Endothelial cell of umbilical vein (primary cell): ENCODE measurements at regions not wholly inside any gene's neighbourhood (a gene's known extent, or its start where the extent isn't known, plus 50 kb on each side); places are given as distances from the start of the nearest gene placed in this dataset.

ENCODE experiments used
- BruUV-seq: library from RNA; stranded (reverse); fragments of 400-500 nt; replicated peaks from 2 replicates; lab custom pipeline; 2021; lab: Mats Ljungman, UMichigan
- CTCF ChIA-PET: fragments of 300-600, 350-600 bp; sonication (Branson Sonifier 250); formaldehyde crosslinking; loops from one replicate; lab custom pipeline; 2021; ENCODE audit warnings: antibody characterized with exemption, inconsistent platforms; lab: Charles Lee
- POLR2A ChIA-PET: fragments of 300-600, 350-600 bp; sonication (Branson Sonifier 250); formaldehyde crosslinking; loops from one replicate; lab custom pipeline; 2021; ENCODE audit warnings: antibody characterized with exemption, inconsistent platforms; lab: Charles Lee
- DNase-seq: peaks from one replicate; pipeline ENCODE4 v3.0.0-alpha.2; 2011; ENCODE audit warnings: low read depth, low spot score
- FAIRE-seq: peaks from 2 replicates; lab custom pipeline; 2011; peaks lifted over from hg19 to GRCh38; lab: Jason Lieb, UNC
- H2AFZ ChIP-seq: 2 replicates; pipeline ENCODE4 v1.6.0; 2012; ENCODE audit warnings: low read depth, low read length, control low read depth, inconsistent platforms
- H3K27ac ChIP-seq: 2 replicates; pipeline ENCODE4 v1.5.1; 2011; ENCODE audit warnings: low read depth, mild to moderate bottlenecking, control low read depth, low read length, moderate library complexity; ENCODE audit not compliant: insufficient read depth
- H3K27me3 ChIP-seq, 2 experiments: 2 replicates each; pipeline versions ENCODE4 v1.6.0 to v1.6.1; 2011; ENCODE audit warnings: low read length in 2 of 2, mixed read lengths in 1 of 2; ENCODE audit not compliant: control insufficient read depth in 2 of 2, insufficient read depth in 2 of 2
- H3K36me3 ChIP-seq, 2 experiments: 2 replicates in 1 of 2; 3 replicates in 1 of 2; pipeline ENCODE4 v1.5.1; 2011; ENCODE audit warnings: low read length in 2 of 2, mild to moderate bottlenecking in 1 of 2, moderate library complexity in 1 of 2; ENCODE audit not compliant: control insufficient read depth in 2 of 2, insufficient read depth in 2 of 2; ENCODE audit errors: extremely low read depth in 1 of 2
- H3K4me1 ChIP-seq: 3 replicates; pipeline ENCODE4 v1.5.1; 2011; ENCODE audit warnings: mild to moderate bottlenecking, low read length; ENCODE audit not compliant: control insufficient read depth, insufficient read depth; ENCODE audit errors: extremely low read depth
- H3K4me2 ChIP-seq: 2 replicates; pipeline ENCODE4 v1.6.1; 2011; ENCODE audit warnings: low read length, control low read depth, mixed read lengths; ENCODE audit not compliant: insufficient read depth
- H3K4me3 ChIP-seq, 3 experiments: fragments of 200-600 bp in 1 of 3; sonication (generic), shearing (Covaris generic) in 1 of 3; replicated peaks in 1 of 3; 2 replicates each; pipeline ENCODE4 v1.5.1; 2011 to 2016; ENCODE audit warnings: control low read depth in 3 of 3, low read length in 3 of 3, mild to moderate bottlenecking in 2 of 3, inconsistent platforms in 1 of 3, low read depth in 1 of 3, moderate library complexity in 1 of 3; ENCODE audit not compliant: insufficient read depth in 1 of 3
- H3K79me2 ChIP-seq: 2 replicates; pipeline ENCODE4 v1.6.0; 2012; ENCODE audit warnings: low read length, inconsistent platforms; ENCODE audit not compliant: control insufficient read depth, insufficient read depth
- H3K9ac ChIP-seq: replicated peaks from 2 replicates; pipeline ENCODE3; 2011; ENCODE audit warnings: low read length, control low read depth; ENCODE audit not compliant: insufficient read depth; ENCODE audit errors: extremely low read depth
- H3K9me1 ChIP-seq: replicated peaks from 3 replicates; pipeline ENCODE4 v1.6.0; 2011; ENCODE audit warnings: mild to moderate bottlenecking, low read length; ENCODE audit not compliant: control insufficient read depth, insufficient read depth; ENCODE audit errors: extremely low read depth
- H3K9me3 ChIP-seq: replicated peaks from 2 replicates; pipeline ENCODE4 v1.5.1; 2012; ENCODE audit warnings: low read length, inconsistent platforms; ENCODE audit not compliant: control insufficient read depth, insufficient read depth
- H4K20me1 ChIP-seq: replicated peaks from 2 replicates; pipeline ENCODE3; 2011; ENCODE audit warnings: mild to moderate bottlenecking, low read length; ENCODE audit not compliant: control insufficient read depth, insufficient read depth; ENCODE audit errors: extremely low read depth
- CTCF ChIP-seq, 2 donors: IDR thresholded peaks; 1 replicate in 1 of 2; 2 replicates in 1 of 2; pipeline ENCODE4 v1.5.1; 2011; ENCODE audit warnings: low read length in 2 of 2, mild to moderate bottlenecking in 2 of 2, moderate library complexity in 2 of 2, control low read depth in 1 of 2, inconsistent platforms in 1 of 2, low read depth in 1 of 2; ENCODE audit not compliant: insufficient read depth in 1 of 2; ENCODE audit errors: extremely low read depth in 1 of 2
- EZH2 ChIP-seq: IDR thresholded peaks from 2 replicates; pipeline ENCODE4 v1.6.1; 2012; ENCODE audit warnings: borderline replicate concordance, low read depth, mild to moderate bottlenecking, moderate library complexity, low read length, inconsistent platforms; ENCODE audit not compliant: severe bottlenecking
- FOS ChIP-seq: IDR thresholded peaks from 2 replicates; pipeline ENCODE4 v1.6.1; 2011; ENCODE audit warnings: mild to moderate bottlenecking, low read length, moderate library complexity, borderline replicate concordance; ENCODE audit not compliant: insufficient read depth
- GATA2 ChIP-seq: IDR thresholded peaks from 2 replicates; pipeline ENCODE4 v1.7.0; 2011; ENCODE audit warnings: low read depth, mild to moderate bottlenecking, moderate library complexity, mixed read lengths, low read length; ENCODE audit not compliant: insufficient read length, insufficient read depth
- JUN ChIP-seq: IDR thresholded peaks from 2 replicates; pipeline ENCODE4 v1.6.1; 2011; ENCODE audit warnings: borderline replicate concordance, low read depth; ENCODE audit not compliant: insufficient read length, insufficient read depth
- MYC ChIP-seq: IDR thresholded peaks from one replicate; pipeline ENCODE4 v1.6.1; 2011; ENCODE audit warnings: mild to moderate bottlenecking, low read depth, low read length
- POLR2A ChIP-seq: IDR thresholded peaks from 2 replicates; pipeline ENCODE4 v1.6.1; 2012; ENCODE audit warnings: low read depth, mild to moderate bottlenecking, control low read depth, low read length
- POLR2AphosphoS5 ChIP-seq: IDR thresholded peaks from 2 replicates; pipeline ENCODE4 v1.6.1; 2012; ENCODE audit warnings: low read depth, mild to moderate bottlenecking, control low read depth, low read length, moderate library complexity; ENCODE audit not compliant: insufficient read depth
- dilution Hi-C: fragments of 300-500 bp; cut with MboI; formaldehyde crosslinking; loops from one replicate; pipeline ENCODE4 v1.15.0; 2019; ENCODE audit warnings: low sequenced_read_pairs; ENCODE audit not compliant: extremely low pct_ligation_motif_present
- intact Hi-C: fragments of 100-400 bp; cut with micrococcal nuclease; formaldehyde crosslinking; loops from one replicate; pipeline ENCODE4 v1.10.0; 2022
- TF ChIP-seq, protein P1 (sequence below): IDR thresholded peaks from 2 replicates; pipeline ENCODE4 v1.6.1; 2011; ENCODE audit not compliant: insufficient read depth, insufficient read length

GRCh38 chr2:136399667-136400289 is 281.8 kb upstream of the CXCR4 start:
- no peak overlapping the region for H3K9ac ChIP-seq
- H3K27me3 ChIP-seq = no peaks in the 10 kb centered on the region
- ChIA-PET CTCF (interaction anchor here (1.1 kb wide), 1 partner anchor 1396 kb away, joined by 3 read pairs; no protein-coding TSS in a partner anchor), POLR2A (no interaction called here)
- no peaks in the 10 kb centered on the region for H3K4me1 ChIP-seq
- no peak for FAIRE-seq
- H3K9me3 ChIP-seq = no peaks in the 10 kb centered on the region
- DNase-seq = no peak
- H3K27ac ChIP-seq = no peak overlapping the region
- intact Hi-C loops (no loop called here), dilution Hi-C loops (no loop called here)
- no peaks in the 10 kb centered on the region for H3K79me2 ChIP-seq
- no peaks in the 10 kb centered on the region for H3K36me3 ChIP-seq
- no peaks in the 10 kb centered on the region for H4K20me1 ChIP-seq
- H3K4me2 ChIP-seq = no peak overlapping the region
- TF ChIP-seq CTCF (IDR thresholded peaks at IDR 0.05; ENCODE audit: extremely low read depth in 1 of 2, insufficient read depth in 1 of 2, low read depth in 1 of 2, low read length in 2 of 2) (no peak), FOS (no peak), MYC (no peak), EZH2 (no peak), GATA2 (no peak), POLR2A (no peak), JUN (no peak), POLR2AphosphoS5 (no peak)
- TF ChIP-seq, protein P1, sequence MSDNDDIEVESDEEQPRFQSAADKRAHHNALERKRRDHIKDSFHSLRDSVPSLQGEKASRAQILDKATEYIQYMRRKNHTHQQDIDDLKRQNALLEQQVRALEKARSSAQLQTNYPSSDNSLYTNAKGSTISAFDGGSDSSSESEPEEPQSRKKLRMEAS = no peak
- H2AFZ ChIP-seq = no peak overlapping the region
- no TSS peak for BruUV-seq
- H3K9me1 ChIP-seq = no peaks in the 10 kb centered on the region
- H3K4me3 ChIP-seq = no peak overlapping the region
